ENCODE measurements at regions not wholly inside any gene's neighbourhood (a gene's known extent, or its start where the extent isn't known, plus 50 kb on each side); places are given as distances from the start of the nearest gene placed in this dataset.

GRCh38 chr6:90960324-90960723 lies 373.5 kb upstream of the MAP3K7 start:
- TF ChIP-seq POLR2A (IDR thresholded peaks at IDR 0.05; ENCODE audit: low read depth, low read length) (no peak), TAF1 (IDR thresholded peaks at IDR 0.05; ENCODE audit: borderline replicate concordance, low read depth, low read length) (no peak), POLR2AphosphoS5 (IDR thresholded peaks at IDR 0.05; ENCODE audit: low read depth, low read length) (no peak)
